ENCODE measurements at regions not wholly inside any gene's neighbourhood (a gene's known extent, or its start where the extent isn't known, plus 50 kb on each side); places are given as distances from the start of the nearest gene placed in this dataset.

DNA sequence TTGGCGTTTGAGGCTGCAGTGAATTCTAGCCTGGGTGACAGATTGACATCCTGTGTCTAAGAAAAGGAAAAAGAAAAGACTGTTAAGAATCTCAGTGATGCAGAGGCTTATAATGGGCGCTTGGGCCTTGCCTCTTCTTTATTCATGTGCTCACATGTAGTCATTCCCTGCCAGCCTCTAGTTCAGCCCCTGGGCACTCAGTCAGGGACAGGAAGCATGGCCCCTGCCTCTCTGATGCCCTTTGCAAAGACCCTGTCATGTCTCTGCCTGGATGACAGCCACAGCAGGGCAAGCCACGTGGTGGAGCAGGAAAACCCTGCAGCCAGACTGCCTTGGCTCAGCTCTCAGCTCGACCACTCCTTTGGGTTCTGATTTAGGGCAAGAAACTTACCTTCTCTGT lies 368.9 kb downstream of the RPS24 start:
- DNase-seq: no peak

DNA sequence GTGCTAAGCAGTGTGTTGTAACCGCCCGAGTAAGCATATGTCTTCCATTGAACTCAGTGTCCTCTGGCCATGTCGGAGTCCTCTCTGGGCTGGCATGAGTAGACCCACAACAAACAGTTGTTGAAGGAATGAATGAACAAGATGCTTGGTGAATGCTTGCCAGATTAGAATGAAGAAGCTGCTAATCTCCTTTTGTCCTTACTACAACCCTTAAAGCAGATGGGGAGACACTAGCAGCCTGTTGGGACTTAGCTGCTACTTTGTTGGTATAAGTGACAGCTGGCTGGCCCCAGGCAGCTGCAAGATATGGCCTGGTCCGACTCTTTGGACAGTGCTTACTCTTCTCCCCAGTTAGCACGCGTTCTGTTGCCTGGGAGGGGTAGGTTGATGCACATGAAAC lies 370.1 kb downstream of the RPS24 start:
- DNase-seq: peak; percentile 95

DNA sequence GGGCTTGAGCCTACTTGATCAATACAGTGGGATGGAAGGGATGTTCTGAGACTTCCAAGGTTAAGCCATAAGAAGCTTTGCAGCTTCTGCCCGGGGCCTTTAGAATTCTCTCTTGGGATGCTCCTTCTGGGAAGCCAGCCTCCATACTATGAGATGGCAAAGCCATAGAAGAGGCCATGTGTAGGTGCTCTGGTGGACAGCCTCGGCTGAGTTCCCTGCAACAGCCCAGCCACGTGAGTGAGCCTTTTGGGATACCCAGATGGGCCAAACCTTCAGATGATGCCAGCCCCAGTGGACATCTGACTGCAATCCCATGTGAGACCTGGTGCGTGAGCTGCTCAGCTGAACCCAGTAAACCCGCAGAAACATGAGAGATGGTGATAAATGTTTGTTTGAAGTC lies 370.6 kb downstream of the RPS24 start:
- DNase-seq: no peak

DNA sequence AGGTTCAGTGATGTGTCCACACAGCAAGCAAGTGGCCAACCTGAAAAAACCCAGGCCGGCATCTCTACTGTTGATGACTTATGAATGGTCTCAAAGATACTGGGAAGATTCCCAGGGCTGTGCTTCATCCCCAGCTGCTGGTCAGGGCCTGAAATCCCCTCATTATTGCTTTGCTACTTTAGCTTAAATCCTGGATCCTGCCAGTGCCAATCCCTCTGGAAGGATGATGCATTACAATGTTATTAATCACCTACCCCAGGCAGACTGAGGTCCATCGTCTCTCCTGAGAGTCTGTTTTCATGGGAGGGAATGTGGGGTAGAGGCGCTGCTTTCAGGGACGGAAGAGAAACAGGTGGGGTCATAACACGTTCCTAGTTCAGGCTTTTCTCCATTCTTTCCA lies 371.6 kb downstream of the RPS24 start:
- DNase-seq: peak; percentile 92

DNA sequence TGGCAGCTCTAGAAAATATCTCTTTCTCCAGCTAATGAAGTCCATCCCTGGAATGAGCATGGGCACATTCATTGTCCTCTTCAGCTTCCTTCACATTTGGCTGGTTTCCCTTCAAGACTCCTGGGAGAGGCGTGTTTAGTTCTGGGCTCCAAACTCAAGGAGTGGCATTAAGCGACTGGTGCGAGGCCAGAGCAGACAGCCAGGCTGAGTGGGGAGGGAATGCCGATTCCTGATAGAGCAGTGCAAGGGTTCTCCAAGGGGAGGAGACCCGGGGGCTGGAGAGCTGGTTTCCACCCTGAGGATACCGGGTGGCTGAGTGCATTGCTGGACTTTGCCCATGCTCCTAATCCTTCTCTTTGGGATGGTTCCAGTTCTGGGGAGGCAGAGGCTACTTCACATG lies 372.1 kb downstream of the RPS24 start:
- DNase-seq: peak; percentile 30

DNA sequence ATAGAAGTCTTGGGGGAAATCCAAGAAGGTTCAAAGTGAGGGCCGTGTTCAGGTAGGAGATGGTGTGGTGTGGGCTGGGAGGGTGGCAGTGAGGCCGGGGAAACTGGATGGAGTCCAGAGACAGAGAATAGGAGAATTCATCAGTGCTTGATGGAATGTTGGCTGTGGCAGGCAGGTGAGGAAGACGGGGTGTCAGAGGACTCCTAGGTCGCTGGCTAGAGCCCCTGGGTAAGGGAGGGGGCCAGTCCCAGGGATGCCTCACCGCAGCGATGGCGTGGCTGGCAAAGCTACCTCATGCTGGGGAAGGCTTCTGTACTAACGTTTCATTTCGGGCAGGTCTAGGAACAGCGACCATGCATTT lies 373.0 kb downstream of the RPS24 start:
- no peak for DNase-seq

DNA sequence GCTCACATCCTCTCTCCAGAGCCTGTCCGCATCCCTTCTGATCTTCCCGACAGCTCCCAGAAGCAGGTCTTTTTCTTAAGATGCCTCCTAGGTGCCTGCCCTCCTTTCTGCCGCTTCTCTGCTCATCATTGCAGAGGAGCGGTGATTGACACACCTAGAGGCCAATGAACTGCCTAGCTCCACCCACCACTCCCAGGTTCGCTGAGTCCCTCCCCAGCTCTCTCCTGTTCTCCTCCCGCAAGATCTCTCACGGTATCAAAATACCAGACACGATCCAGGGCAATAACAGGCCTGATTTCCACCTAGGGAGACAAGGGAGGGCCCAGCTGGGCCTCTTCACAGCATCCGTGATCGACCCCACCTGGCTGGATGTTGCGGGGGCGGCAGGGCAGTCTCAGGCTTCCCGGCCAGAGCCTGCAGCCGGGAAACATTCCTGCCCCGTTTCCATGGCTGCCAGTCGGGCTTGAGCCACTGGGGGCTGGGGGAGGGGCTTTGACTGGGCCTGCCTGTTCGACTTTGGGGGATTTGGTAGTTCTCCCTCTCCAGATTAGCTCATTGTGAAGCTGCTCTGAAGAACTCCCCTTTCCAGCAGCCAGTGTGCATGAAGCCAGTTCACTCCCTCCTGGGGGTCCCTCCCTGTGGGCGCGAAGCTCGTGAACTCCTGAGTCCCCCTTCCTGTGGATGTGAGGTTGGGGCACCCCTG lies 373.5 kb downstream of the RPS24 start:
- DNase-seq: peak; percentile 97

DNA sequence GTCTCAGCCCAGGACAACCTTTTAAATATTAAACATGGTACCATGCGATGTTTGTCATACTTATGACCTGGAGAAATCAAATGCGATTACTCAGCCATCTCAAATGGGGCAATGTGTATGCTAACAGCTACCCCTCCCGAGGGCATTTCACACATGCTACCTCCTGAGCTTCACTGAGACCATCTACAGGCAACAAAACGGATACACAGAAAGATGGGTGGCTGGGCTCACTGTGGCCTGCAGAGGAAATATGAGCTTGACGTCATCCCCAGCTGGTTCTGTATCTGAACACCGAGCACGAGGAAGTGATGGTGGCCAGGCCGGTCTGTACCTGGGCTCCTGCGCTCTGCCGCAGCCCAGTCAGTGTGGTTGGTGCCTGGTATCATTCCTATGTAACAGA lies 374.3 kb downstream of the RPS24 start:
- no peak for DNase-seq

DNA sequence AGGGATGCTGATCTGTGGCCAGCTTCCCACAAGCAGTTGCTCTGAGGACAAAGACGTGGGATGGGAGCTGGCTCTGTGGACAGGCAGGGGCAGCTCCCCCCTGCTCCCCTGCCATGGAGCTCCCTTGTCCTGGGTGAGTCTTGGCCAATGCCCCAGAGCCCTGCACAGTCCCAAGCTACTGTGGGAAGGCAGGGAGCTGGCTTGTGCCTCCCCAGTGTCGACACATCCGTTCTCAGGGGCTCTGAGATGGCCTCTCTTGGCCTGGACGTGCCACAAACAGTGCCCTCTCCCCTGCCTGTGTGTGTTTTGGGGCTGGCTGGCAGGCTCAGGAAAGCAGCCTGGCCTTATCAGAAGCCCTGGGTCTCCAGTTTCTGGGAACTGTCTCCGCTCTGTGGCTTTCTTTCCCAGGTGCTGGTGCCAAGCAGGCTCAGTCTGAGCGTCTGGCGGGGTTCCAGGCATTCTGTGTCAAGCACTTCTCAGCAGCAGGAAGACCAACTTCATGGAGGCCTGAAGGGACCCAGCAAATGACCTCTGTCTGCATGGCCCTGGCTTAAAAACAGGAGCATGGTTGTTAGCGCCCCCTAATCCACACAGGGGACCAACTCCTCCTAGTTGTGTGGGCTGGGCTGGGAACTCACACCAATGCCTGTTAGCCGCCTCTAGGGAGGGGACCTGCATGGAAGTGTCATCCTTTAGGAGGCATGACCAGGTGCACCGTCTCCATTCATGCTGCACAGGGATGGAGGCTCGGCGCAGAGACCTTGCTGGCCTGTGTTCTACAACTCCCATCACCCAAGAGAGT lies 375.2 kb downstream of the RPS24 start:
- peak; percentile 36 for DNase-seq

DNA sequence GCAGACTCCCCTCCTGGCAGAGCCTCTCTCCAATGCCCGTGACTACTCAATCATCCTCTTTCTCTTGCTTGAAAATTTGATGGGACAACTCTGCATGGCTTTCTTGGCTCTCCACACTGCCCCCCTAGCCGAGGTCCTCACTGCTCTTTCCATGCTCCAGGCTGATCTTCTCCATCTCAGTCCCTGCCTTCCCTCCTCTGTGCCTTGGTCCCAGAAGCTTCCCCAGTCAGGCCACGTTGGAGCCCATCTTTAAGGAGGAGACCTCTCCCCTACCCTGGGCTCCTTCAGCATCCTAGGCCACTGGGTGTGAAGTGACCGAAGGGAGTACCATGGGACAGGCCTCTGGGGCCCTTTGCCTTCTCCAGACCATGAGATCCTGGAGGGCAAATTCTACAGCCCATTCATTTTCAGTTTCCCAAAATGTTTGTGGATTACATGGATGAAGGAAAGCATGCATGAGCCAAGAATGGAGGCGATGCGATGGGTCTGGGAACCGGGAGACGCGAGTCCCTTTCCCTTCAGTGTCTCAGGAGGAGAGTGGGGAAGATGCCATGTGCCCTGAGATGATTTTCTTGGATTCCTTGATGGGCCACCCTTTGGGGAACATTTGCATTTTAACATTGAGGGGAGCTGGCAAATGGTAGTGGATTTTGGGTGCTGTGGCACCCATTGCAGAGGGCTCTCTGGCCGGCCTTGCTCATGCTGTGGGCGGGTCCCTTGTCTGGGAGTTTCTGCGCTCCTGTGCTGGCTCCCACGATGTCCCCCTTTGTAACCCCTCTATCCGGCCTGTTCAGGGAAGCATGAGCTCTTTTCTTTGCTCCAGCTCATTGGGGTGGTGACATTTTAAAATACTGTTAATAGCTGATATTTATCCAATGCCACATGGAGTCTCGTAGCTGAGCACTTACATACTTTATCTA lies 376.6 kb downstream of the RPS24 start:
- no peak for DNase-seq

DNA sequence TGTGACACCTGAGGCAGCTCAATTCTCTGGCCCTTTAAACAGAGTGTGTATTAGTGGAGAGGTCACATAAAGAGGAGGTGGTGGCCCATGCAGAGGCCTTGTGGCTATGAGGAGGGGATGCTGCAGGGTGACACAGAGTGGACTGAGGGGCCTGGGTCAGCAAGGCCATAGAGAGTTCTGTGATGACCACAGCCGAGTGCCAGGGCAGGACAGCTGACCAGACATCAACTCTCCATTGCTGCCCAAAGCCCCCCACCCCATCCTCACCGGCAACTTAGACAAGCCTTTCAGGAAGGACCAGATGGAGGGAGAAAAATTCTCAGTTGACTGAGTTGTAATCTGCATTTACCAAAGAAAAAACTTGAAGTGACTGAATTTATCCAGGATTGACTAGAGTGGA lies 378.1 kb downstream of the RPS24 start:
- no peak for DNase-seq

DNA sequence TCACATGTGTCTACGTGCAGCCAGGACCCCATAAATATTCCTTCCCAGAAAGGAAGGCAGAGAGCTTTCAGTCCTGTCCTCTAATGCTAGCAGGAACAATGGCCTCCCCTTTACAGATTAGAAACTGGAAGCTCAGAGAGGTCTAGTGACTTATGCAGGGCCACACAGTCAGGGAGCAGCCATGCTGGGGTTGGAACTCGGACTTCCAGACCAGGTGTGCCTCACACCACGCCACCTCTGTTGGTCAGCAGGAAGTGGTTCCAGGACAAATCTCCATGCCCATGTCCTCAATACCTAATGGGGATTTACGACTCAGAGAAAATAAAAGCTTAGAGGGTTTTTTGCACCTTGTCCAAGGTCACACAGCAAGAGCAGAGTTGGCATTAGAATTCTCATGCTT lies 378.9 kb downstream of the RPS24 start:
- DNase-seq: no peak

DNA sequence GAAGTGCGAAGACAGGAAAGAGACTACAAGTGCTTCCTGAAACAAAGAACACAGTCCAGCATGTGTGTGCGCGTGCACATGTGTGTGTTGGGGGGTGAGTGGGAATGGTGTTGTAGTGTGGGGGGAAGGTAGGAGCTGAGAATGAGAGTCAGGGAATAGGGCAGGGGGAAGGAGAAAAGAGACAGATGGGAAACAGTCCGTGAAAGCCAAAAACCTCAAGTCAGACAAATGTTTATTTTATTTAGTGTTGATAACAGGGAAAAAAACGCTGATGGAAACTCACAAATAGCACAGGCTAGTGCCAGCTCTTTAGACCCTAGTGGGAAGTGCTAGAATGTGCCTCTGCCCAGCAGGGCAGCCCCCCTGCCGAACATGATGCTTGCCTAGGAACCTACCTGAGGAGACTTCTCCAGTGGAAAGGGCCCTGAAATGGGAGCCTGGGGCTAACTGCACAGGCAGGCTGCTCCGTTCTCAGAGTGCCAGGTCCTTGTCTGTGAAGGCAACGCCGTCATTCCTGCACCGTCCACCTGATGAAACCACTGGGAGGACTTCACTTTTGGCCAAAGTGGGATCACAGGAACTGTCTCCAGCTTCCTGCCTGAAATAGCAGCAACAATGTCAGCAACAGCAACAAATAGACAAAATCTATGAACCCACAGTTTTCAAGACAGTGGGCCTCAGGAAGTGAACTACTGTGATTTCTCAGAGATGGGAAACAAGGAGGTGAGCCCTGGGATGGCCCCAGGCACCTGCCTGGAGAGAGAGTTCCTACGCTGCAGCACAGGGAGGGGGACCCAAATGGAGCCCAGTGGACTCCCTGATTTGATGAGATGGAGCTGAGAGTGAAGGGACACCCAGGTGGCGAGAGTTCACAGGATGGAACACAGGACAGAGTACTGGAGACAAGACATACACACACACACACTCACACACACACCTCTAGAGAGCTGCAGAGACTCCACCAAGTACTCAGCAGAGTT lies 379.7 kb downstream of the RPS24 start:
- DNase-seq: no peak

DNA sequence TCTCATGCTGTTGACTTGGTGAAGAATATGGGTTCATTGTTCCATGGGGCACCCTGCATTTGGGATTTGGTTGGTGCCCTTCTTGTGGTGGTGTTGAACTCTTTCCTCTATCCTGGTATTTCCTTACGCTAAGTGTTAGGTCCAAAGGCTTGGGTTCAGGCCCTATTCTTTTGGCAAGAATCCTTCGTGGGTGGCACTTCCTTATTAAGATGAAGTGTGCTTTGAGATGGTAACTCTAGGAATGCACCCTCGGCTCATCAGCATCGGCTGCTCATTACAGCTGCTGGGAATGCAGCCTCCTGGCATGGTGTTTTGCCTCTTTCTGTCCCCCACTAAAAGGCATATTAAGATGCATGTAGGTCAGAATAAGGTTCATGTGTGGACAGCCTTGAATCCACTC lies 380.7 kb downstream of the RPS24 start:
- no peak for DNase-seq

DNA sequence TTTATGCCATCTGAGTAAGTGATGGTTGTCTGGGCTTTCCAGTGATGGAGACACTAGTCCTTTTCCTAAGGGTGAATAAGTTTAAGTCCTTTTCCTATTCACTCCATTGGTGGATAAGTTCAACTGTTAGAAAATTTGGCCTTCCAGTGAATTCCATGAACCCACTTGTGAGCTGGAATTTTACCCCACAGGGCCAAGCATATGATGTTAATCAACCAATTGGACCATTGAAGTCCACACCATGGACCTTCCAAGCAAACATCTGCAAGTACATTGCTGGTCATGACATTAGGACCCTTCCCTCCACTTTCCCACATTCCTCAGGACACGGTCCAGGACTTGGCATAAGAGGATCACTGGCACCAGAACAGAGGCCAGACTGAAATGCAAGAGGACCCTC lies 381.4 kb downstream of the RPS24 start:
- no peak for DNase-seq

DNA sequence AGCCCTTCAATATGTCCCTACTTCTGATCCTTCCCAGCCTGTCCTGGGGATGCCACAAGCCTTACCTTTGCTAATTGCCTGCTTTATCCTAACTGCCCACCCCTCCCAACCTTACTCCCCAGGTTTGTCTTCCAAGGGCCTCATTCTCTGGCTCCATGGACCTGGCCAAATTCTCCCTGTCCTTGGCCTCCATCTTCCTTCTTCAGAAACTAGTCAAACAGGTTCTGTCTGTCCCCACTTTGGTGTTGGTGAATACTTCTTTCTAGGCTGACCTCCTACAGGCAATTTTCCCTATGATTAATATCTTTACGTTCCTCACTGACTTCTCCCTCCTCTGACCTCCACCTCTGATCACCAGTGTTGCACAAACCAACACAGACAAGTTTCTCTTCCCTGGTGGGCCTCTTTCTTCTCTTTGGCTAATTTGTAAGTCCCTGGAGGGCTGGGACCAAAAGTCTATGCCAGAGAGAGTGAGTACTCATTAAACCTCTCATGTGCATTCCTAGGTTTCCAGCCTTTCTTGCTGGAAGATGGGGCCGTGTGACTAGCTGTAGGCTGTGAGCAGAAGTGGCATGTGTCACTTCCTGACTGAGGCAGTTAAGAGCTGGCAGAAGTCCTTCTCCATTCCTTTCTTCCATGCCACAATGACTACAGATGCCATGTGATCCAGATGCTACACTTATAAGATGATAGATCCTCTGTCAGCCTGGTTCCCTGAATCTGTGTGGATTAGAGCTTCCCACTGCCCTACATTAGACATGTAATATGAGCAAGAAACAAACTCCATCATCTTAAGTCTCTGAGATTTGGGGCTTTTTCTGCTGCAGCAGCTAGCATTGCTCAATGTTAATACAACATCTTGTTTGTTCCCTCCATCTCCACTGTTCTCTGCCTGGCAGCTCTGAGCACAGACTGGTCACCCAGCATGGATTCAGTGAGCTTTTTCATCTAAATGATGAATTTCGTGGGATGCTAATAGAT lies 382.7 kb downstream of the RPS24 start:
- no peak for DNase-seq

DNA sequence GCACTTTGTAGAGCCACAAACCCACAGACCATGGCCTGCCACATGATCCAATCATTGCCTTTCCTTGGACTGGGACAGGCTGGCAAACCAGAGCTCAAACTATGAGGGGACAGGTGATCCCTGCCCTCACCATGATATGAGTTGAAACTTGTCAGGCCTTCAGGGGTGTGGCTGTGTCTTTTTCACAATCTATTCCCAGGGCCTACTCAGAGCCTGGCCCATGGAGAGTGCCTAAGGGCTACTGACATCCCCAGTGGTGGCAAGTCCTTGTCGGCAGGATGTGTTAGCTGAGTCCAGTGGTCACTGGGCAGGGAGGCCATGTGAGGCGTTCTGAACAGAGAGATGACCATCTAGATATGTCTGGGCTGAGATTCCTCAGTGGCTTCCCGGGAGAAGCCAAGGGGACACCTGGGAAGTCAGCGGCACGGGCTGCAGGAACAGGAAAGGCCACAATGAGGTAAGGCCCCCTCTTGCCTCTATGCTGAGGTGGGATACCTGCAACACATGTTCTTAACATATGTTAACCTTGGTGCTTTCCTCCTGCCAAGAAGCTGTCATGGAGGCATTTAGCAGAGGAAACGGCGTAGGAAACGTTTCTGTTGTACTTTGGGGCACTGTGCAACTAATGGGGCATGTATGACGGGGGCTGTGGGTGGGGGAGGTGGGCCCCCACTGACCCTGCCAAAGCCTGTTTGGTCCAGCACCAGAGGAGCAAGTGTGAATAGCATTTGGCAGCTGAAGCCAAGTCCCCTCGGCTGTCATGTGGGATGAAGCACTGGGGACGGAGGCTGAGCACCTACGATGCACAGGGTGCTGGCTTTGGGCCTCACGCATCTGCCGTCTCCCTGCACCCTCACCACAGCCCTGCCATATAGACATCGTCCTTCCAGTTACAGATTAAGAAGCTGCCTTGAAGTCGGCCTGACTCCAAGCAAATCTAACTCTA lies 384.0 kb downstream of the RPS24 start:
- DNase-seq: no peak

DNA sequence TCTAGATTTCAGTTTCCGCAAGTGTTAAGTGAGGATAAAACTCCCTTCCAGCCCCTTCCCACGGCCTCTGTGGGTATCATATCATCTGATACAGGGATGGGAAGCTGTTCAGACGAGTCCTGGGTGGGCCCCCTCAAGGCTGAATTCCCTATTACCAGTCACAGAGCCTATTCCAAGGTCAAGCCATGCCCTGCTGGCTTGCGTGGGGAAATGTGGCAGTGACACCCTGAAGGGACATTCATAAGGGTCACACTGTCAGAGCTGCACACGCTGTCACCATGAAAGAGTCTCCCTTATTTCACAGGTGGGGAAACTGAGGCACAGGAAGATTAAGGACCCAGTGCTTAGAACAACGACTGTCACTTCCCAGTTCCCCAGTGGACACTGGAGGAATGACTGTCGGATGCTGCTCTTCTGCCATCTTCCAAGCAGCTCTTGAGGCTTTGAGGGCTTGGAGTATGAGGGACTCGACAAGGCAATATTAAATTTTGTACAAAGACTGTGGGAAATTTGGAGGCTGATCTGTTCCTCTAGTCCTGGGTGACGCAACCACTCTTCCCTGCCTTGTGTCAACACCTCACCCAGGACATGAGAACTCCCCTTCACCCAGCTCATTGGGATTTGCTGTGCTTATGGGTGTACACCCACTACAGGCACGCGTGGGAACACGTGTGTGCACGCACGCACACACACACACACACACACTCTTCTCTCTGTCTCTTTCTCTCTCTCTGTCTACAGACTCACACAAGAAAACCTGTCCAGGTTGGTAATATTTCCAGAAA lies 386.0 kb downstream of the RPS24 start:
- DNase-seq: no peak
